GM19468 (cell line): ENCODE measurements at regions not wholly inside any gene's neighbourhood (a gene's known extent, or its start where the extent isn't known, plus 50 kb on each side); places are given as distances from the start of the nearest gene placed in this dataset.

ENCODE experiments used
- ATAC-seq: cut with Tn5 transposase; IDR thresholded peaks from one replicate; pipeline ENCODE4 v1.9.1; 2021; ENCODE audit warnings: mild to moderate bottlenecking, moderate library complexity, moderate number of reproducible peaks; ENCODE audit not compliant: unreplicated experiment; ENCODE audit errors: extremely low read depth

DNA sequence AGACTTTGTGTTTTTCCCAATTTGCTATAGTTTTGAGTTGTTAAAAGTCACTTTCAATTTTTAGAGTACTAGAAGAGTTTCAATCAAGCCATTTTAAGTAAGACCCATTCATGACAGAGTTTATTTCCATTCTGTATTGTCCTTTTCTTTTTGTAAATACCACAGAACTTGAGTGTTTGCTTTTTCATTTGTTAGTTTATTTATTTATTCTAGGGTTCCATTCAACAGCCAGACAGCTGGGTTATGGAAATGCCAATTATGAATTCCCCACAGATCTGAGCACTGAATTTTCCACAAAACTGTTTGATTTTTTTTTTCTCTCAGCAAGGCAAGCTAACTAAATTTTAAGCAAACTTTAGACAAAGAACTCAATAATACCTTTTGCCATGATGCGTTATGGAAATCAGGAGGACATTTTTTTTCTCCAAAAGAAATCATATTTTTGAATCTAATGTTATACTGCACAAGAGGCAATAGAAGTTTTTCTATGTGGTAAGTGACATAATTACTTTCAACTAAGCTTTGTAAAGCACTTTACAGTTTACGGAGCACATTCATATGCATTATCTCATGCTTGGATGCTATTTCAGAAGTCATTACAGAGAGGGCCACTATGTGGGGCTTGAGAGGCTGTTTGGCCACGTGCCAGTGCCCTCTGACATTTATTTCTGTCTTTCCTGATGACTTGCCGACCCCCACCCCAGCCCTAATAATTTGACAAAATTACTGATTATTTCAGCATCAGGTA is 181.5 kb downstream of the VRK1 start:
- no peak for ATAC-seq

DNA sequence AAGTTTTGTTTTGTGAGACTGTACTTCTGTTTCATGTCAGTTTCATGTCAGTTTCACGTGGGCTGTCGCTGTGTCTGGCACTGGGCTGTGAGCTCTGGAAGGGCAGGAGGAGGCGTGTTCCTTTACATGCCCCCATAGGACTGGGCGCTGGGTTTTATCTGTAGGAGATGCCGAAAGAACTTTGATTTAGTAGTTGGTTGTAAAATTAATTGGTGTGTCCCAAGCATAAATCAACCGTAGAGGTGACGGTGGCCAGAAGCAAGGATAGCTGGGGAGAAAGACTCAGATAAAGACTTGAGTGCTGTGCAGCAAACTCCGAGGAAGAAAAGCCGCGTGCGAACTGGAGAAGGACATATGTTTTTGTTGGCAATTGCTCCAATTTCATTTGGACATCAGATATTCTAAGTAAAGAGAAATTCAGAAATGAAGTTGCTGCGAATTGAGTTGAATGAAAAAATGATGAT is 182.5 kb downstream of the VRK1 start:
- ATAC-seq, result no peak

DNA sequence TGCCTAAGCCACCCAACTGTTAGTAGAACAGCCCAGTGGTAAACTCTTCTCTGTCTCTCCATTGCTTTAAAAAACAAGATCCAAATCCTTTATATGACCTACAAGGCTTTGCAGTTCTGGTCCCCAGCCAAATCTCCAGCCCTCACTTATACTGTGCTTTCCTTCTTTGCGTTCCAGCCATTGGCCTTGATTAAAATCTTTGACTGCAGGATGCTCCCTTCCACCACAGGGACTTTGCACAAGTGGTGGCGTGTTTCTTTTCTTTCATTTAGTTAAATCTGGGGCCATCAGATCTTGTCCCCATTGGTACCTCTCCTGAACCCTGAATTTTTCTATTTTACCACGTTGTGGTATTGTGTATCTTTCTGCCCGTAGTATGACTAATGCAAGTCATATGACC is 183.7 kb downstream of the VRK1 start:
- ATAC-seq, result no peak

DNA sequence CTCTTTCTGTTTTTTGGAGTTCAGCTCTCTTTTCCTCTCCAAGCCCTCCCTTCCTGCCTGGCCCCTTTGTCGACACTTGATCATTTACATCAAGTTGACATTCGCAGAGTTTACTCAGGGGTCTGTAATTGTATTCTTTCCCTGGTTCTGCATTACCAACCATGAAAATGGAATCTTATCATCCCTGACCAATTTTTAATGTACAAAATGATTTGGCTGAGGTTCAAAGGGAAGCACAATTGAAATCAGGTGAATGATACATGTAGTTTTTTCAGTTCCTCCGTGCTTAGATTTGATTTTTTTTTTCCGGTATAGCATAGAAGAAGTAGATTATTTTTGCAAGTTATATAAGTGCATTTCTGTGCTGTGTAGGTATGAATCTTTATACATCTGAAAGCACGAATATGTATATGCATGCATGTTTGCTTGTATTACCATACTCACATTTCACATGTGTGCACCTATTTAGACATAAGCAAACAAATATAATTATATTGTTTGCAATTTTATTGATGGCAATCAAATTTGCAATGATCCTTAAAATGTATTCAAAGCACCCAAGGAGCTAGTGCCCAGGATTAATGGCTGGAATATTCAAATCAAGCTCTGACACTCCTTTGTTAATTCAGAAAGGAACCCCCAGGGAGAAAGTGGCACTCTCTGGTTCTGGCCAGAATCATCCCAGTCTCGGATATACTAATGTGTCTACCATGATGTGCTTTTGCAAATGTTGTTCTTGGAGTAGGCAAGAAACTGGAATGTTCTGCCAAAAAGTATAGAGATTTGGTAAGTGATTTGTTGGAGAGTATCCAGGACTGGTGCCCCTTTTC is 189.3 kb downstream of the VRK1 start:
- no peak for ATAC-seq

DNA sequence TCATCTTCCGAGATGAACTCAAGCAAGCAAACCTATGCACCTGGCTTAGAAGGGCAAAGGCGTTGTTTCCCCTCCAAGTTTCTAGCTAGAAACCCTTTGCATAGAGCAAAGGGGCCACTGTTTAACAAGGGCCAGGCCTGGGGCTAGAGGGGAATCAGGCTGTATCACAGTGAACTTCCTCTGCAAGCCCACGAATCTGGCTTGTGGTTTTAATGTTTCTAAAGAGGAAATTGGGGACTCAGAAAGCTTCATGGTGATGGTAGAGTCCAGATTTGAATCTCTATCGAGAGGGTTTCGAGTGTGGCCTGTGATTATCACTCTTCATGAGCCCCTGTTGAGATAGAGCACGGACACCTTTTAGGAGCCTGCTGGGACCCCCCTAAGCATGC is 189.9 kb downstream of the VRK1 start:
- no peak for ATAC-seq

DNA sequence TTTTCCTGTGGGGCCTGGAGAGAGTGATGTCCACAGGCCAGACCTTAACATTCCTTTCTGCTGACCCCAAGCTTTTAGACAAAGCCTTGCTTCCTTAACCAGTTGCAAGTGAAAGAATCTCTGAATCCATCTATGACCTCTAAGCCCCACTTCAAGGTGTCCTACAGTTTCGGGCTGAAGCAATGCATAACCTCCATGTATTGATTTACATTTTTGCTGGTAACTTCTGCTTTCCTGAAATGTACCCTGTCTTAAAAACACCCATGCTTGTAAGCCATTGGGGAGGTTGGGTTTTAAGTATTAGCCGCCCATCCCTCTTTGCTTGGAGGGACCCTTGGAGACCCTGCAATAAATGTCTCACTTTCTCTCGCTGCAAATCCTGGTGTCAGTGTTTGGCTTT is 190.6 kb downstream of the VRK1 start:
- ATAC-seq, result no peak

DNA sequence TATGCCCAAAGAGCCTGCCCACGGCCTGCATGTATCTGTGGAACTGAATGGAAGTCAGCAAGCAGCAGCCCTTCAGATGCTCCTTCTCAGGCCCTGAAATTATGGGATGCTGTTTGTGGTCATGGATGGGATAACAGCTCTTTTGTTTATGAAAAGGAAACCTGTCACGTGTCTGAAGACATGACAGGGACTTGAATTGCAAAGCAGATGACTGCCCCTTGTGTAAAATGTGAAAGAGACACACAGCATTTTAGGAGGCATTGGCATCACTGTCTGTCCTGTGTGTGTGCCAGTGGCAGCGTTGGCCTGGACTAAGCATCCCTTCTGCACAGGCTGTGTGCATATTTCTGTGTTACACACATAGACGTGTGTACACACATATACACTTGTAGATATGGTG is 192.1 kb downstream of the VRK1 start:
- no peak for ATAC-seq

DNA sequence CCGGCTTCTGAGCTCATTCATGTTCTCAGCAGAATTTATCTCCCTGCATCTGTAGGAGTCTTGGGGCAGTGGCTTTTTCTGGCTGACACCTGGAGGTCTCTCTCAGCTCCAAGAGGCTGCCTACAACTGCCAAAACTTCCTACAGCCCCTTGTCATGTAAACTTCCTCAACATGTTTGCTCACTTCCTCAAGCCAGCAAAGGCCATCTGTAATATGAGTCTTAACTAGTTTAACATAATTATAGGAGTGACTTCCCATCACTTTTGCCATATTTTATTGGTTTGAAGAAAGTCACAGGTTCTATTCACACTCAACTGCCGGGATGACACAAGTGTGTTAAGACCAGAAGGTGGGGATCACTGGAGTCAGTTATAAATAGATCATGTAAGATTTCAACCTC is 194.0 kb downstream of the VRK1 start:
- no peak for ATAC-seq

DNA sequence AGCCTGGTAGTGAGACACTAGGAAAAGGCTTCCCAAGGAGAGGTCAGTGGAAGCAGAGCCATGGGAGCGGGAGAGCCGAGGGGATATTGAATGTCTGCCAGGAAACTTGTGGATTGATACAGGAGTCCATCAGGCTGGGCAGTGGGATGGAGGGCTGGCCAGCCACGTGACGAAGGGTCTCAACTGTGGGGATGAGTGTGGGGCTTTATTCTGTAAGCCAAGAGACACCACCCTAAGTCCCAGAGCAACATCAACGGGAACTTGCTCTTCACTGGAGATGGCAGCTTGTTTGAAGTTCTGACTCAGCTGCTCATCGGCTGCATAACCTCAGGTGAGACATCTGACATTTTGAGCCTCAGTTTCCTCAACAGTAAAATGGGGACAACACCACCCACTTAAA is 197.8 kb downstream of the VRK1 start:
- ATAC-seq, result no peak

DNA sequence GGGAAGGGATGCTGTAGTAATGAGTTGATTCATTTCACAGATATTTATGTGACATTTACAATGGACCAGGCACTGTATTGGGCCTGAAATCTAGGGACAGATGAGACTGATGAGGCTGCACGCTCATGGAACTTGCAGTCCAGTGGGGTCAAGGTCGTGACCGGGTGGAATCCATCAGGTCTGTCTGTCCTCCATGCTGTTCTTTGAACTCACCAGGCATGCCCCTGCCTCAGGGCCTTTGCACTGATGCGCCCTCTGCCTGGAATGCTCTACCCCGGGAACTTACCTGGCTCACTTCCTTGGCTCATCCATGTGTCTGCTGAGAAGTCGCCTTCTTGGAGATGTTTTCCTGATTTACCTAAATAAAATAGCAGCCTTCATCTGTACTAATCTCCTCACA is 200.1 kb downstream of the VRK1 start:
- ATAC-seq, result no peak

DNA sequence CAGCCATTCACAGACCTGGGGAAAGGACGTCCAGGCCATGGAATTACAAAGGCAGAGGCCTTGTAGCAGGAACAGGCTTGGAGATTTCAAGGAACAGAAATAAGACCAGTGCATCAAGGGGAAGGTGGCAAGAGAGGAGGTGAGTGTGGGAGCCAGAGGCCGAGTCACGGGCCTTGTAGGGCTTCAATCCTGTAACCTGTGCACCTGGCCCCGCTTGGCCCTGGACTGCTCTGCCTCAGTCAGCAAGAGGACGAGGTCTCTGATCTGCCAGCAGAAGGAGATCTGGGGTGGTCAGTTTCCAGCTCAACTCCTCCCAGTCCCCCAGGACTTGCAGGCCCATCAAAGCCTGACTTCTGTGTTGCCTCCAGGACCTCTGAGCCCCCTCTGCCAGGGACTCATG is 200.8 kb downstream of the VRK1 start:
- no peak for ATAC-seq

DNA sequence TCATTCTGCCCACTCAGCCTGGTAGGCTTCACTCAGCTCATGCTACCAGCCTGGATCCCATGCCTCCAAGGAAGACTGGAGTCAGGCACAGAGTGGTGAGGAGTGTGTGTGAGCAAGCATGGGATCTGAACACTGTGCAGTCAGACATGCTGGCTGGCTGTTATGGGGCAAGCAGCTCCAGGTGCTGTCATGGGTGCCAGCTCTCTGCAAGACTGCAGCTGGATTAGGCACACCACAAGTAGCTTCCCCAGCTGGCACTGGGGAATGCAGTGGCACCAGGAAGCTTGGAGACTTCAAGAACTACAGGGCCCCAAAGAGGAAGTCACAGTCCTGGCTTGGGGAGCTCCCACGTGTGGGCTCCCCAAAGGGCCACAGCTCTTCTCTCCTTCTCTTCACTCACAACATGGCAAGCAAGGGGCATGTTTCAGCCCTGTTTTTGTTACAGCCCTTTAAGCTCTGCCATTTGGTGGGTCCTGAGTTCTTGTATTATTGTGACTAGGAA is 202.5 kb downstream of the VRK1 start:
- ATAC-seq, result no peak

DNA sequence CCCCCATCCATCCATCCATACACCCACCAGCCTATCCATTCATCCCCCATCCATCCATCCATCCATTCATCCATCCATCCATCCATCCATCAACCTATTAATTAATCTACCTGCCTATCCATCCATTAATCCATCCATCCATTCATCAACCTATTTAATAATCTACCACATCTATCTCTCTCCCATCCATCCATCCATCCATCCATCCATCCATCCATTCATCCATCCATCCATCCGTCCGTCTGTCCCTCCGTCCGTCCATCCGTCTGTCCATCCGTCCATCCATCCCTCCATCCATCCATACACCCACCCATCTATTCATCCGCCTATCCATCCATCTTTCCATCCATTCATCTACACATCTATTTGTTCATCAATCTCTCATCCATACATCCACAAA is 205.3 kb downstream of the VRK1 start:
- no peak for ATAC-seq

DNA sequence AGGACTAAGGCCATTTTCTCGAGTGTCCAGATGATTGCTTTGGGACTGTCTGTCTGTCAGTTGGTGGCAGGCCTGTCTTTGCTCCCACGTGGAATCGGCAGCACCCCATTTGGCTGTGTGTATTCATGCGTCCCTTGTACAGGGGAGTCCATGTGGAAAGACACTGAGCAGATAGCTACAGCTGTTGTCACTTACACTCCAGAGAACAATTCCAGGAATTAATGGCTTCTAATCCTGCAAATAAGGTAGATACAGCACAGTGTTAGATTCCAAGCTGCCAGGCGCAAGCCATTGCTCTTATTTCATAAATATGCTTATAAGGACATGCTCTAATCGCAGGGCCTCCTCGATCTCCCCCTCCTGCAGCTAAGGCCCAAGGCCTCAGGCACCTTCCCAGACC is 208.8 kb downstream of the VRK1 start:
- ATAC-seq, result no peak

DNA sequence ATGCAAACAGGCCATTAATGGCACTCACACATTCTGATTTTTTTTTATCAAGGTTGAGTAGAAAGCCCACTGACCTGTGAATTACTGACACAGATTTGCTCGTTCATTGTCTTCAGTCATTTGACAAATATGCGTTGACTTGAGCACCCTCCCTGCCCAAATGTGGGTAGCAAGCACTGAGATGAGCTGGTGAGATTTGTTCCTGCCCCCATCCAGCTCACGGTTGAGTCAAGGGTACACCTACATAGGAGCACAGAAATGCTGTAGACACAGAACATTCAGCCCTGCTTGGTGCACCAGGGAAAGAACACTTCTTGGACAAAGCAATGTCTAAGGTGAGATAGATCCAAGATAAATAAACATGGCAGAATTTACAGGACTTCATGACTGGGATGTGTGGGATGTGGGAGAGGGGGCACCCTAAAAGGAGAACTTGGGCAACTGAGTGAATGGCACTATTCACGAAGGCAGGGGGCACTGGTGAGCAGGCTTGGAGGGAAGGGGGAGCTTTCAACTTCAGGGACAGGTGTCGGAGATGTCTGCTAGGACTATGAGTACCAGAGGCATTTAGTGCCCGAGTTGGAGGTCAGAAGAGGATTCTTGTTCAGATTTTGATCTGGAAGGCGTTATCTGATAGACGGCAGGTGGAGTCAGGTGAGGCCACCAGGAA is 213.4 kb downstream of the VRK1 start:
- ATAC-seq, result no peak

DNA sequence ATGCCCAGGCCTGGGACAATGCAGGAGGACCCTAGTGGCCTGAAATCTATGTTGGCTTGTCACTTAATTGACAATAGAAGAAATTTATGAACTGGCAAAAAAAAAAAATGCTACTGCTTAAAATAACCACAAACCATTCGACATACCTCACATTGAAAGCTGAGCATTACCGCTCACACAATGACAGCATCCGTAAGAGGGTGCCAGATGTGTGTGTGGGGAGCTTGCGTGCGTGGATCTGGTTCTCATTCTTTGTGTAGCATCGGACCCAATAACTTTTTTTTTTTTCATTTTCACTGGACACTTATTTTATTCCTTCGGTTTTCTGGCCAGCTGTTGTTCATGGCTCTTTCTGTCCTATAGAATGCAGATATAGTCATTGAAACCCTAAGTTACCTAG is 216.7 kb downstream of the VRK1 start:
- ATAC-seq, result no peak

DNA sequence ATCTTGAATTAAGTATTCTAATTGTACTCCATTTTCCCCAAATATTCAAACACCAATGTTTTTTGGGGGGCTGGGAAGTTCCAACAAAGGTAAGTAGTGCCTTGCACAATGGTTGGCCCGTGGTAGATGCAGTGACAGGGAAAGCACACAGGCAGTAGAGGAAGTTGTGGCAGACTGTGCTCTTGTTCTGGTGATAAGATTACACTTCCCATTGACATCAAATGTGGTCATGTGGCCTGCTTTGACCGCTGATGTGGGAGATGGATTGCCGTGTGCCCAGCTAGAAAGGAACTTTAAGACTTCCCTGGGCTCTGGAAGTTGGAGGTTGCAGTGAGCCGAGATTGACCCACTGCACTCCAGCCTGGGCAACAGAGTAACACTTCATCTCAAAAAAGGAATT is 223.8 kb downstream of the VRK1 start:
- no peak for ATAC-seq

DNA sequence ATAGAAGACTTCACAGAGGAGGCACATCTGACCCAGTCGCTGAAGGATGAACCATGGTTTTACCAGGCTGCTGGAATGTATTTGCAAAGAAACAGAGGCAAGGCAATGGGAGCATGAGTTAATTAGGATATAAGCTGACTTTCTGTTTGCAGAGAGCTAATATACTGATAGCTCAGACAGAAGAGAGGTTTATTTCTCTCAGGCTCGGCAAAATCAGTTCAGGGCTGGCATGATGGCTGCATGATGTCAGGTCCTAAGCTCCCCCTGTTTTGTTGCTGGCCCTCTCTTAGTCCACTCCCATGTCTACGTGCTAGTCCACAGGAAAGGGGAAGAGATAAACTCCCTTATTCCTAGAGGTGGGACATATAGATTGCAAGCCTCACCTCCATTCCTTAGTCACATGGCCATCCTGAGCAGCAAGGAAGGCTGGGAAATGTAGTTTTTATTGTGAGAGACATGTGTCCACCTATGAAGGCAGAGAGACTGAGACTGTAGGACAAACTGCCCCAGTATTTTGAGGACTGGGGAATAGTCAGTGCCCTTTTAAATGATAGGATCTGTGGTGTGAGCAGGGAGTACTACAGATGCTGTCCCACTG is 224.5 kb downstream of the VRK1 start:
- ATAC-seq, result no peak

DNA sequence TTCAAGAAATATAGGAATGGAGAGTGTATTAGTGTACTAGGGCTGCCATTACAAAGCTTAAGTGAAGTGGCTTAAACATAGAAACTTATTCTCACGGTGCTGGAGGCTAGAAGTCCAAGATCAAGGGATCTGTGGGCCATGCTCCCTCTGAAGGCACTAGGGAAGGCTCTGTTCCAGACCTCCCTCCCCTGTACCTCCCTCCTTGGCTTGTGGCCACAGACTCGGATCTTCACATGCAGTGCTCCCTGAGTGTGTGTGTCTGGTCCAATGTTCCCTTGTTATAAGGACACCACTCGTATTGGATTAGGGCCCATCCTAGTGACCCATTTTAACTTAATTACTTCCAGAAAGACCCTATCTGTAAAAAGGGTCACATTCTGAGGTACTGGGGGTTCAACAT is 225.6 kb downstream of the VRK1 start:
- no peak for ATAC-seq

DNA sequence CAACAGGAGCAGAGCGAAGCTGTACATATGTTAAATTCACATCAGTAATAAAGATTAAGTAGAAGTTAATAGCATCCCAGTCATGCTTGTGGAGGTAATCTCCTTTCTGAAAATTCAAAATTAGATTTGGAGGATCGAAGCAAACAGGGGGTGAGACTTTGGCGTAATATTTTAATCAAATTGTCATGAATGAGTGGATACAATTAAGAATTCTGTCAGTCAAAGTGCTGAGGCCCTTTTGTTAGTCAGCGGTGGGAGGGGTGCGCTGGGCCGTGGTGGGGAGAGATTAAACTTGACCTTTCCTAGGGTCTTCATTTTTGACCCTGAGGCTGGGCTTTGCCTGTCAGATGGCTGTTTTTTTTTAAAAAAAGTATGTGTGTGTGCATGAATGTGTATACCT is 226.7 kb downstream of the VRK1 start:
- ATAC-seq, result no peak

DNA sequence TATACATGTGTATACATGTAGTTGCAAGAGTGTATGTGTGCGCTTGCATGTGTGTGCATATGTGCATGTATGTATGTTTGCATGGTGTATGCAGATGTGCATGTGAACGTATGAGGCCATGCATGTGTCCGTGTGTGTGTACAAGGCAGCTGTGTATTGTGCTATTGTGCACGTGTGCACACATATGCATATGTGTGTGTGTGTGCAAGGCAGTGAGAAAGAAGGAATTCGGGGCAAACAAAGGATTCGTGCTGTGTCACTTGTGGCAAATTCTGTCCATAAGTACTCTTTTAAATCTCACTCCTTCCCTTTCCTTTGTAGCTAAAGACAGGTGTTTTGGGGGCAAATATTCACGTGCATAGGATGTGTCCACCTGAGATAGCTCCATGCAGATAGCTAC is 227.1 kb downstream of the VRK1 start:
- no peak for ATAC-seq
